ENCODE measurements at regions not wholly inside any gene's neighbourhood (a gene's known extent, or its start where the extent isn't known, plus 50 kb on each side); places are given as distances from the start of the nearest gene placed in this dataset.

GRCh38 chr21:16794950-16795349 is 717.9 kb upstream of the CXADR start:
- no peak for DNase-seq

- DNase-seq: no peak
Measured at GRCh38 chr21:16796776-16797175, 716.1 kb upstream of the CXADR start.

DNA sequence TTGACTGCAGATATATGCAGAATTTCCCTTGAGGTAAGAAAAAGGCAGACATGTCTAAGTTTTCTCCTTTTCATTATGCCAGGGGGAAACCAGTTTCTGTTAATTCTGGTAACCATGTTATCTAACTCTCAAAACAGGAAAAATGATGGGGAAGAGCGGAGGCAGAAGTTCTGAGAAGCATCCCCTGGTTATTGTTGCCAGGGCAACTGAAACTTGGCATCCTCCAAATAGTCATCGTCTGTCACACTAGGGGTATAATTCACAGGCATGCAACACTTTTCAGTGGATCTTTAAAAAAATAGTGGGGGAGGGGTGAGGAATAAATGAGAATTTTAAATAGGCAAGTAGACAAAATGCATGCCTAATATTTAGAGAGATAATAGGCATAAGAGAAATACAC is 715.3 kb upstream of the CXADR start:
- DNase-seq: no peak

GRCh38 chr21:16797966-16798365 is 714.9 kb upstream of the CXADR start:
- DNase-seq: no peak

- DNase-seq: no peak
Measured at GRCh38 chr21:16800536-16801275, 712.1 kb upstream of the CXADR start.

- no peak for DNase-seq
Measured at GRCh38 chr21:16811011-16811410, 701.8 kb upstream of the CXADR start.

- DNase-seq: no peak
Measured at GRCh38 chr21:16811970-16812369, 700.9 kb upstream of the CXADR start.

GRCh38 chr21:16815243-16815642 is 697.6 kb upstream of the CXADR start:
- no peak for DNase-seq

GRCh38 chr21:16821588-16821987 is 691.3 kb upstream of the CXADR start:
- no peak for DNase-seq

DNA sequence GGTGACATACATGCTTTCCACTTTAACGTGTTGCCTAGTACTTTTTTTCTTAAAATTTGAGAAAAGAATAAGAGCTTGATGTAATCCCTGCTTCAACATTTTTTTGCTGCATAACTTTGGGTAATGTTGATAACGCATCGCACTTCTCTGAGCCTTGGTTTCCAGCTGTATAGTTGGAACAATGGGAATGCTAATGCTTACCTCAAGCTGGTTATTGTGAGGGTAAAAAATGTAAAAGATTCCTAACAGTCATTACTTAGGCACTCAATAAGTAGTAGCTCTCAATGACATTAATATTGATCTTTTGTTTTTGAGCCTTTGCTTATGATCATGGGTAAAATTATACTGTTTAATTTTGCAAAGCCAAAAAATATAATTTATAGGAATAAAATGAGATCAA is 683.3 kb upstream of the CXADR start:
- DNase-seq: no peak

DNA sequence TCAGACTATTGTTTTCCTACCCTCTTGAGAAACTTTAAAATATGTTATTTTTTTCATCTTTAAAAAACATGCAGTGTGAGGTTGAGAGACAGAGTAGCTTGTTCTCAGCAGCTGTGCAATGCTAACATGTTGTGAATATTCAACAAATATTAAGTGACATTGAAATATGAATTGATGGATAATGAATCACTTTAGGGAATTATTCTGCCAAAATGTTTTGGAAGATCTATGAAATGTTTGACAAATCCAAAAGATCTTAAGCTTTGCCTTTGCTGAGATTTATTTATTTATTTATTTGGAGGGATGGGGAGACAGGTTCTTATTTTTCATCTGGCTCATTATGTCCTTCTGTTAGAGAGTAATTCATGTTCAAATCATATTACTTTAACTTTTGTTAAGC is 680.1 kb upstream of the CXADR start:
- no peak for DNase-seq

GRCh38 chr21:16834791-16835190 is 678.1 kb upstream of the CXADR start:
- DNase-seq: no peak

DNA sequence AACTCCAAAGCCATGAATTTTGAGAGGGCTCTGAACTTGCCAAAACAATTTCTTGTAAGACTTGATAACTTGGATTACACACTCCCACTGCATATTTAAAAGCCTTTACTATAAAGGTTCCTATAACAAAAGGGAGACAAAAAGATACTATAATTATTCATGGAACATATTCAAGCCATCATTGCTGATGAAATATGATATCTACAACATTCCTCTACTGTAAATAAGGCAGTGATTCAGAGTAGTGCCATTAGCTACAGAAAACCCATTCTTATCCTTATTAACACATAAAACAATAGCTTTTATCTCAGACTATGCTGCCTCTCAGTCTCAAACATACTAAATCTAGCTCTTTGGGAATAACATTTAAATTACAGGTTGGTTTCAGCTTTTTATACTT is 675.5 kb upstream of the CXADR start:
- no peak for DNase-seq

GRCh38 chr21:16837721-16838120 is 675.1 kb upstream of the CXADR start:
- no peak for DNase-seq

GRCh38 chr21:16838331-16838730 is 674.5 kb upstream of the CXADR start:
- no peak for DNase-seq

- DNase-seq: no peak
Measured at GRCh38 chr21:16840538-16840937, 672.3 kb upstream of the CXADR start.

- no peak for DNase-seq
Measured at GRCh38 chr21:16841975-16842695, 670.7 kb upstream of the CXADR start.

DNA sequence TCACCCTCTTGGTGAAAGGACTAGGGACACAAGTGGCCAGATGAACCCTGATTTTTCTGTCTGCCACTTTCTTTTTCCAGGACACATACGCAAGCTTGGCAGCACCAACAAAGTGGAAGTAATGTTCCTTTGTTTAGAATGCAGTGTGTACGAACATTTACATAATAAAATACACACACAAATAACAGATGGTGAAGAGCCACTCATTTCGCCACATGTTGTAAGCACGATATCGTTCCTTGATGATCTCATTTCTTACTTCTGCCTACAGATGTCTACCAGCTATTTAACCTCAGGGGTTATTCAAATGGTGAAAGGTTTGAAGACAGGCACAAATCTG is 670.2 kb upstream of the CXADR start:
- no peak for DNase-seq

DNA sequence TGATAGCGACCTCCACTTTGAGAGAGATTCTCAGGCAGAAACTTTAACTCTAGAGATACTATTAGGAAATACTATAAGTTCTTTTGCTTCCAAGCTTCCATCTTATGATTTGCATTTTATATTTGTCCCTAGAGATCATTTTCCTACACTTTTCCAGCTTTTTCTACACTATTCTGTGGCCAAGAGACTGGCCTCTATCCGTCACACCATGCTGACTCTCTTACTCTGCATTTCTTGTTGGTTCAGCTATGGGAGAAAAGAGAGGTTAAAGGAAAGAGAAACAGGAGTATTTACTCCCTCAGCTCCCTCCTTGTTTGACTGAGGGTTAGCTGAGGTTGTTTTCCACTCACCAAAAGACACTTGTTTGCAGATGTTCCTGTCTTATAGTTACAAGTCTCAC is 665.6 kb upstream of the CXADR start:
- no peak for DNase-seq

GRCh38 chr21:16851054-16851453 is 661.8 kb upstream of the CXADR start:
- DNase-seq: no peak

DNA sequence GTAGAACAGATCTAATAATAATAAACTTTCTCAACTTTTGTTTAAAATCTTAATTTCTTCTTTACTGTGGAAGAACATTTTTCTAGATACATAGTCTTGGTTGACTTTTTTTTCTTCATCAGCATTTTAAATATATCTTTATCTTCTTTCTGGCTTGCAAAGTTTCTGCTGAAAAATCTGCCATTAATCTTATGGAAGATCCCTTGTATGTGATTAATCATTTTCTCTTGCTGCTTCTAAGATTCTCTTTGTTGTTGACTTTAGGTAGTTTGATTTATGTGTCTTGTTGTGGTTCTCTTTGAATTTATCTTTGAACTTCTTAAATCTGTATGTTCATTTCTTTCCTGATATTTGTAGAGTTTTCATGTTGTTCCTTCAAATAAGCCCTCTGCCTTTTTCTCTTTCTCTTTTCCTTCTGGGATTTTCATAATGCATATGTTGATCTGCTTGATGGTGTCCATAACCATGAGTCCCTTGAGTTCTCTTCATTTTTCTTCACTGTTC is 657.6 kb upstream of the CXADR start:
- DNase-seq: no peak

DNA sequence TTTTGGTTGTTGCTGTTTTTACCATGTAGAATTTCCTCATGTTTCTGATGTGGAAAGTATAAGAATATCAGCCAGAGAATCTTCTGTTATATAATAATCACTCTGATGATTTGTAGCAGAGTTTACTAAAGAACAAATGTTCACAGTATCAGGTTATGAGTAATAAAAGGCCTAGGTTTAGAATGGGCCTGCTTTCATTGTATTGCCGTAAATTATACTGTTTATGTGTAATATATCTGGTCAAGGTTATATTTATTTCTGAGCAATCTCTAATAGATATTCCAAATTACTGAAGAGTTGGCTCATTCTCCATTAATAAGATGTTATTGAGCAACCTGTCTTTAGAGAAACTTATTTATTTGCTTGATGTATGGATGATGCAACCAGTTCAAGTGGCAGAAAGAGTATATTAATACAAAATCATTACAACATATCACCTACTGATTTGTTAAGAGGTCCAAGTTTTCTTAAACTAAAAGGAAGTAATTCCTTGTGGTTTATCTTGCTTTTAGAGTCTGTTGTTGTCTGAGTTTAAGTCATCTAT is 649.4 kb upstream of the CXADR start:
- DNase-seq: no peak

GRCh38 chr21:16863908-16864307 is 648.9 kb upstream of the CXADR start:
- DNase-seq: no peak

DNA sequence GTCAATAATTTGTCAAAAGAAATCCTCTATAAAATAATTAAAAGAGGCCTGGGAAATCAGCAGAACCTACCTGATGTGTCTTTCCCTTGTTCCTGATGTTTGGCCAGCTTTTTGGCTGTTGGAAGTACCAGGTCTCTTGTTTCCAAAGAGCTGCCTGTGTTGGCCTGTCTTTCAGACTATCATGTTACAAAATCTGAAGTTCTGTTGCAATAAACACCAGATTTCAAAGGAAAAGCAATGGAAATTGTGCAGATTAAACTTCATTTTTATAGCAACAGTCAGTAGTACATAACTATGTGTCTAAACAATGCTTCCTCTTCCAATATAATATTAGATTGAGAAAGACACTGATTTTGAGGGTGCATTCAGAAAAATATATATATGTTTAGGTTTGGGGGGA is 647.2 kb upstream of the CXADR start:
- DNase-seq: no peak
